SK-N-MC (cell line): ENCODE measurements at regions not wholly inside any gene's neighbourhood (a gene's known extent, or its start where the extent isn't known, plus 50 kb on each side); places are given as distances from the start of the nearest gene placed in this dataset.
"Not testable (repeated sequence)": the region's sequence is repeated elsewhere in the genome, so short reads cannot be mapped to it uniquely, and the experiment has no call there.

ENCODE experiments used
- EZH2 ChIP-seq: fragments of 200-600 bp; sonication (generic); IDR thresholded peaks from one replicate; pipeline ENCODE4 v1.6.1; 2017; ENCODE audit warnings: antibody characterized with exemption
- FOXP2 ChIP-seq: optimal IDR thresholded peaks from 2 replicates; pipeline ENCODE3; 2011; ENCODE audit warnings: mild to moderate bottlenecking, moderate library complexity; ENCODE audit not compliant: insufficient read depth; ENCODE audit errors: extremely low read length, control extremely low read depth
- POLR2AphosphoS5 ChIP-seq: IDR thresholded peaks from 2 replicates; pipeline ENCODE4 v1.6.1; 2012; ENCODE audit warnings: mild to moderate bottlenecking, low read depth, low read length, borderline replicate concordance

GRCh38 chr3:107005352-107005751 lies 371.9 kb upstream of the CCDC54 start:
- not testable (repeated sequence) for TF ChIP-seq POLR2AphosphoS5, EZH2, FOXP2
